HUES48 (cell line): ENCODE measurements at regions not wholly inside any gene's neighbourhood (a gene's known extent, or its start where the extent isn't known, plus 50 kb on each side); places are given as distances from the start of the nearest gene placed in this dataset.
"Not testable (repeated sequence)": the region's sequence is repeated elsewhere in the genome, so short reads cannot be mapped to it uniquely, and the experiment has no call there.

Experiments
- H3K27ac ChIP-seq: one replicate; pipeline ENCODE4 v1.7.0; 2013; ENCODE audit warnings: low read depth, low read length, inconsistent platforms
- H3K27me3 ChIP-seq: 2 replicates; pipeline ENCODE4 v1.6.1; 2013; ENCODE audit warnings: mild to moderate bottlenecking, low read length; ENCODE audit not compliant: control insufficient read depth, insufficient read depth
- H3K36me3 ChIP-seq: 2 replicates; pipeline ENCODE4 v1.6.1; 2013; ENCODE audit warnings: low read length; ENCODE audit not compliant: control insufficient read depth, insufficient read depth
- H3K4me1 ChIP-seq: 2 replicates; pipeline ENCODE4 v1.6.1; 2013; ENCODE audit warnings: mild to moderate bottlenecking, low read length; ENCODE audit not compliant: control insufficient read depth, insufficient read depth
- H3K4me3 ChIP-seq: 2 replicates; pipeline ENCODE4 v1.5.1; 2013; ENCODE audit warnings: mild to moderate bottlenecking, low read depth, low read length
- H3K9ac ChIP-seq: 2 replicates; pipeline ENCODE4 v1.6.1; 2013; ENCODE audit warnings: mild to moderate bottlenecking, low read depth, low read length, moderate library complexity
- H3K9me3 ChIP-seq: 2 replicates; pipeline ENCODE4 v1.6.1; 2013; ENCODE audit warnings: low read length; ENCODE audit not compliant: control insufficient read depth, insufficient read depth

DNA sequence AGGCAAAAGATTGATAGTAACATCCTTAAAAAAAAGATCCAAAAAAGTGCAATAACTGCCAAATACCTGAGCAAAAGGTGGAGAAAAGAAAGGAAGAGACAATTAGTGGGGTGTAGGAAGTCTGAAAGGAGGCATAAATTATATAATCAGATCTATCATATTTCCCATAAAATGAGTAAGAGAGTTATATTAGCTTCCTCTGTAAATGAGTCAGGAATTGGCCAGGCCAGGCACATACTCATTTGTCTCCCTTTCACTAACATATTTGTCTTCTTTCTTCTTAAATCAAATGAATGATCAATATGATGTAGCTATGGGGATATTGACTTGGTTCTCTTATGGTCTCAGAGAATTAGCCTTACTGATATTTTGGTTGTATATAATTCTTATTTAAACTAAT, 292.3 kb upstream of the CADM2 start:
- Histone ChIP-seq H3K9ac (no peak overlapping the region), H3K36me3 (no peaks in the 10 kb centered on the region), H3K4me3 (no peak overlapping the region), H3K27ac (no peak overlapping the region), H3K27me3 (no peaks in the 10 kb centered on the region), H3K9me3 (no peaks in the 10 kb centered on the region), H3K4me1 (no peaks in the 10 kb centered on the region; the same call in 1 of the 2 replicates)

DNA sequence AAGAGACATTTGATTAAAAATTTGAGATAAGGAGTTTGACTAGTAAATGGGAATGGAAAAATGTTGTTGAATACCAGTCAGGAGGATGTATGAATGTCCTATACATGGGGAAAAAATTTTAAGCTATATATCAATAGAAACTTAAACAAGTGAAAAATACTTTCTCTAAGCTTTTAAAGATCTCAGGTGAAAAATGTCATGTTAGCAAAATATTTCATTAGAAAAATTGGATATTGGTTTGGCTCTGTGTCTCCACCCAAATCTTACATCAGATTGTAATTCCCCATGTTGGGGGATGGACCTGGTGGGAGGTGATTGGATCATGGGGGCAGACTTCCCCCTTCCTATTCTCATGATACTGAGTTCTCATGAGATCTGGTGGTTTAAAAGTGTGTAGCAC, 279.6 kb upstream of the CADM2 start:
- H3K9me3 ChIP-seq = no peaks in the 10 kb centered on the region
- no peak overlapping the region for H3K4me3 ChIP-seq
- no peak overlapping the region for H3K9ac ChIP-seq
- no peaks in the 10 kb centered on the region for H3K27me3 ChIP-seq
- no peak overlapping the region for H3K27ac ChIP-seq
- H3K4me1 ChIP-seq = no peaks in the 10 kb centered on the region
- no peaks in the 10 kb centered on the region for H3K36me3 ChIP-seq

DNA sequence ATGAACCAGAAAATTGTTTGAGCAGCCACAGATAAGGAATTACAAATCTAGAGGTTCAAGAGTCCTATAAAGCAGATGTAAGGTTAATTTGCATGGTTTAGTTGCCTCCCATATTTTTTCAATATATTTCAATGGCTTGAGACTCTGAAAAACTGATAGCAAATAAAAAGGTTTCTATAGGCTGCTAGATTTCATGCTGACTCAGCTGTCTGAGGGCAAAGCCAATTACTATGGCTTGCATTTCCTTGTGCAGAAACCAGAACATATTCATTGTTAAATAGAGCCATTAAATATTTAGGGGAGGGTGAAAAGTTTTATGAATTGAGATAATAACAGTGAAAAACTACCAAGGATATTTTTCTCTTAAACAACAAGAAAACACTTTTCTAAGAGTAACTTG, 278.1 kb upstream of the CADM2 start:
- Histone ChIP-seq H3K4me3 (no peak overlapping the region), H3K4me1 (no peaks in the 10 kb centered on the region), H3K27me3 (no peaks in the 10 kb centered on the region), H3K9ac (no peak overlapping the region), H3K9me3 (no peaks in the 10 kb centered on the region), H3K36me3 (no peaks in the 10 kb centered on the region), H3K27ac (no peak overlapping the region)

DNA sequence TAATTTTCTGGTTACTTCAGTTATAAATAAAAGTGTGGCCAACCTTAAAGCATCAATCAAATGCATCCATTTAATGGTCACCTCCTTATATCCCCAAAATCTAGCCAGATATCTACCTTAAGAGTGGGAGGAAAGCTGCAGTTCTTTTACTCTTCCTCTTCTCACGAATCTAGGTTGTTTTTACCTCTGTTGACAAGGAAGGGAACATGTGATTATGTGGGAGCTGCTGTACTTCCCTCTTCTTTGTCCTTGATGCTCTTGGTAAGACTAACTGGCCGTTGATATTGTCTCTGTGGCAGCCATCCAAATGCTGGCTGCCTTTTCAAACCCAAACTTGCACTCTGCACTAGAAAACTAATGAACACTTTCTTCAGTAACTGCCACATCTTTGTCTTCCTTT, 275.3 kb upstream of the CADM2 start:
- Histone ChIP-seq H3K27ac (no peak overlapping the region), H3K36me3 (no peaks in the 10 kb centered on the region), H3K9ac (no peak overlapping the region), H3K27me3 (no peaks in the 10 kb centered on the region), H3K4me3 (no peak overlapping the region), H3K9me3 (no peaks in the 10 kb centered on the region), H3K4me1 (no peaks in the 10 kb centered on the region)

DNA sequence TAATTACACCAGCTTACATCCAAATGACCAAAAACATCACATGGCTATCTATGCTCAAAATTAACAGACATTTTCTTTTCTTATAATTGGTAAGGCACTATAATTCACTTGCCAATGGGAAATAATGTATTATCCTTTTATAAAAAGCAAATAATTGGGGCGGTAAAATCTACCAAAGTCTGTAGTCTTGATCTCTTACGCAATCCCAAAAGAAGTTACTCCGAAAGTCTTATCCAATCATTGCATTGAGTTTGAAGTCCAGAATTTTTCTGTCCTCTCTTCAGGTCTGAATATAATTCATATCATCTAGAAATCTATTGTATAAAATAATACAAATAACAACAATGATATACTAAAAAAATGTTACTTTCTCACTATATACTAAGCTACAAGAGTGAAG, 273.3 kb upstream of the CADM2 start:
- H3K27me3 ChIP-seq = no peaks in the 10 kb centered on the region
- no peak overlapping the region for H3K4me3 ChIP-seq
- no peak overlapping the region for H3K9ac ChIP-seq
- H3K36me3 ChIP-seq = no peaks in the 10 kb centered on the region
- no peaks in the 10 kb centered on the region for H3K4me1 ChIP-seq
- no peak overlapping the region for H3K27ac ChIP-seq
- no peaks in the 10 kb centered on the region for H3K9me3 ChIP-seq

DNA sequence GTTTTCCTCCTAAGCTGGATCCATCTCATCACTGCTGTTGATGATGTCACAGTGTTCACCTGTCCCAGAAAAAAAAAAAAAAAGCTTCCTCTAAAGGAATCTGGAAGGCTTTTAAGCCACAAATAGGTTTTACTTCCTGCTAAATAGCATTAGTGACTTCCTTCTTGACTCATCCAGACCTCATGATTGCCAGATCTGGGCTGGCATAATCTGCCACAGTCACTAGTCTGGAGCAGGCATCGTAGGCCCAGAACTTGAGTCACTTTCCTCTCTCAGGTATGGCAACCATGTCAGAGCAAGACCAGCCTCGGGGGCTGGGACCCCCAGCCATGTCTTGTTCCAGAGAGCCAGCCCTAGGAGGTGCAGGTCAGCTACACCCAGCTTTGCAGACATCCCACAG, 266.5 kb upstream of the CADM2 start:
- H3K9me3 ChIP-seq = no peaks in the 10 kb centered on the region
- no peak overlapping the region for H3K27ac ChIP-seq
- no peak overlapping the region for H3K9ac ChIP-seq
- no peaks in the 10 kb centered on the region for H3K4me1 ChIP-seq
- H3K27me3 ChIP-seq = no peaks in the 10 kb centered on the region
- H3K4me3 ChIP-seq = no peak overlapping the region
- no peaks in the 10 kb centered on the region for H3K36me3 ChIP-seq

DNA sequence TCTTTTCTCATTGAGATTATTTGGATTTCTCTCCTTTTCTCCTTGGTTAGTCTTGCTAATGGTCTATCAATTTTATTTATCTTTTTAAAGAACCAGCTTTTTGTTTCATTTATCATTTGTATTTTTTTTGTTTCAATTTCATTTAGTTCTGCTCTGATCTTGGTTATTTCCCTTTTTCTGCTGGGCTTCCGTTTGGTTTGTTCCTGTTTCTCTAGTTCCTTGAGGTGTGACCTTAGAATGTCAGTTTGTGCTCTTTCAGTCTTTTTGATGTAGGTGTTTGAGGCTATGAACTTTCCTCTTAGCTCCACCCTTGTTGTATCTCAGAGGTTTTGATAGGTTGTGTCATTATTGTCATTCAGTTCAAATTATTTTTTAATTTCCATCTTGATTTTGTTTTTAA, 248.5 kb upstream of the CADM2 start:
- H3K4me3 ChIP-seq, H3K9ac ChIP-seq, H3K4me1 ChIP-seq, H3K9me3 ChIP-seq, H3K27me3 ChIP-seq, H3K36me3 ChIP-seq, H3K27ac ChIP-seq: not testable (repeated sequence)

DNA sequence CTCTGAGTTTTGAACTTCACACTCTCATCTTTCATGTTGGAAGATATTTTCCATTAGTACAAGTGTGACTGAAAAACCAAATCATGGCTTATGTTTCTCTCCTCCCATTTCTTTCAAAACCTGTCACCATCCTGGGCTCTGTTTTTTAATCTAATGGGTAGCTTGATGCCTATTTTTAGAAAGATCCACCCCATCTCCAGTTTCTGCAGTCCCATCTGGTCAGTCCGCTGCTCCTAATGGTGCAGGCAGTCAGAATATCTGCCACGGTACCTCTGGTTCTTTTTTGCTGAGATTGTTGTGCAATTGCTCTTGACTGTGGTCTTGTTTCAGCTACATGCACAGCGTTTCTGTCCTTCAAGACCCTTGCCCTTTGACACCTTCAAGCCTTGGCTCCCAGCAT, 240.9 kb upstream of the CADM2 start:
- Histone ChIP-seq H3K9me3 (no peaks in the 10 kb centered on the region), H3K27me3 (no peaks in the 10 kb centered on the region), H3K36me3 (no peaks in the 10 kb centered on the region), H3K4me3 (no peak overlapping the region), H3K4me1 (no peaks in the 10 kb centered on the region), H3K27ac (no peak overlapping the region), H3K9ac (no peak overlapping the region)

DNA sequence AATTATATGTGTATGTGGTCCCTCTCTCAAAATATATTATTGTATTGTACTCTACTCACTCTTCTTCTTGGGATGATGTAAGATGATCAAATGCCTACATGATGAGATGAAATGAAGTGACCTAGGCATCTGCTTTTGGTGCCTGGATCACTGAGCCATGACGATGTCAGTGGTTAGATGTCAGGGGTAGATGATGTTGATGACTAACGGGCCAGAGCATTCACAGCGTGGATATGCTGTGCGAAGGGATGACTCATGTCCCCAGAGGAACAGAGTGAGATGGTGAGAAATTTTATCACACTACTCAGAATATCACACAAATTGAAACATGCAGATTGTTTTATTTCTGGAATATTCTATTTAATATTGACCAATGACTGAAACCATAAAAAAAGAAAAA, 233.9 kb upstream of the CADM2 start:
- H3K27ac ChIP-seq = no peak overlapping the region
- no peaks in the 10 kb centered on the region for H3K9me3 ChIP-seq
- H3K36me3 ChIP-seq = no peaks in the 10 kb centered on the region

DNA sequence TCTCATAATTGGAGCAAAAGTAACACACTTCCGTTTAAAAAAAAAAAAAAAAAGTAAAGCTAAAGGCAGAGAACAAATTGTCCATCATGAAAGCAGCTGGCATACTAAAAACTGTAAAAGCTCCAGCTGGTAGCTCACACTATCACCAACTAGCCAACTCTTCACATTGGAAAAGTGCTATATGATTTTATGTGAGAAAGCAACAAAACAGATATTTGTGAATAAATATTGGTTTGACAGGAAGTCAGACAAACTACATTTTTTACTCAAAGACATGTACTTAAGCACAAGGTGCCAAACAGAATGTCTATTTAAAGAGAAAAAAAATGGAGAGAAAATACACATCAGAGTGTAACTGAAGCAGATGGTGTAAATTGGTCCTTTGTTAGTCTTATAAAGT, 231.2 kb upstream of the CADM2 start:
- Histone ChIP-seq H3K27me3 (no peaks in the 10 kb centered on the region), H3K9me3 (no peaks in the 10 kb centered on the region), H3K27ac (no peak overlapping the region), H3K9ac (no peak overlapping the region), H3K36me3 (no peaks in the 10 kb centered on the region), H3K4me3 (no peak overlapping the region), H3K4me1 (0 out of 2 replicates have a peak, but pooled peaks cover 8% of the 10 kb centered on the region)

More for the DNA sequence above, 233.9 kb upstream of the CADM2 start:
- Histone ChIP-seq H3K4me3 (no peak overlapping the region), H3K9ac (no peak overlapping the region), H3K27me3 (no peaks in the 10 kb centered on the region), H3K4me1 (0 out of 2 replicates have a peak, but pooled peaks cover 8% of the 10 kb centered on the region)

DNA sequence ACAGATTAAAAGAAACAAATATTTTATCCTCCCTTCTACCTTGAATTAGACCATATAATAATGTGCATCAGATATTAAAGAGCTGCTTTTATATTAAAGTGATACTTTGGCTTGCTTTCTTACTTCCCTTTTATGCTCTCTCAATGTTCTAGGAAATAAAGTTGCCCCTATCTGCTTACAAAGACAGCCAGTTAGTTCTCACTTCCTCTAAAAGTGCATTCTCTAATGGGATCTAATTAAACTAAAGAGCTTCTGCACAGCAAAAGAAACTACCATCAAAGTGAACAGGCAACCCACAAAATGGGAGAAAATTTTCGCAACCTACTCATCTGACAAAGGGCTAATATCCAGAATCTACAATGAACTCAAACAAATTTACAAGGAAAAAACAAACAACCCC, 224.1 kb upstream of the CADM2 start:
- not testable (repeated sequence) for H3K9ac ChIP-seq, H3K27ac ChIP-seq, H3K4me1 ChIP-seq, H3K36me3 ChIP-seq, H3K4me3 ChIP-seq, H3K27me3 ChIP-seq, H3K9me3 ChIP-seq

DNA sequence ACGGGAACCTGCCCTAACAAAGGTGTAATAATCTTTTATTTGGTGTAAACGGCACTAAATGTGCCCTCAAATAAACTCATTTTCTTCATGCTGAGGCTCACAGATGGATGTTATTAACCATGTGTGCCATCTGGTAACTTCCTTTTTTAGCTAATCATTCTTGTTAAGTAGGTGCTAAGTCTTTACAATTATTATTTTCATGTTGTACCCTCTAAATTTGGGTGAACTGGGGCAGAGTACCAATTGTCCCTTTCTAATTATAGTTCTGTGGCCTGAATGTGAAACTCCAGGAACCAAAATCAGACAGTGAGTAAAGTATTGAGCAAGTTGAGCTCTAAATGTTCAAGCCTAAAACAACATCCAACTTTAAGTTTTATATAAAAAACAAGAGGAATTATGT, 220.7 kb upstream of the CADM2 start:
- Histone ChIP-seq H3K4me1 (no peaks in the 10 kb centered on the region), H3K4me3 (no peak overlapping the region), H3K27ac (no peak overlapping the region), H3K9me3 (no peaks in the 10 kb centered on the region), H3K27me3 (no peaks in the 10 kb centered on the region), H3K9ac (no peak overlapping the region), H3K36me3 (no peaks in the 10 kb centered on the region)
